ENCODE measurements at regions not wholly inside any gene's neighbourhood (a gene's known extent, or its start where the extent isn't known, plus 50 kb on each side); places are given as distances from the start of the nearest gene placed in this dataset.
A peak's percentile ranks its signal among the peaks of the same experiment; 100 is the strongest.

GRCh38 chr21:27565364-27565763 lies 598.5 kb upstream of the ADAMTS5 start:
- Histone ChIP-seq H3K36me3 (replicated peaks in 1 of 2; ENCODE audit: insufficient read depth in 1 of 2, low read depth in 2 of 2) (no peaks in the 10 kb centered on the region), H3K27me3 (no peaks in the 10 kb centered on the region), H3K4me1 (no peaks in the 10 kb centered on the region), H3K27ac (no peak overlapping the region), H3K9me3 (no peaks in the 10 kb centered on the region), H3K4me3 (no peak overlapping the region)
- 81 to 97% methylated on average over 1 of the region's 1 CpG for WGBS, 2 donors
- TF ChIP-seq CTCF (IDR thresholded peaks at IDR 0.05) (no peak), POLR2A (IDR thresholded peaks at IDR 0.05) (no peak)
- no peak for DNase-seq
- intact Hi-C loops (cut with DNase I), result no loop called here
- ATAC-seq, result no peak

GRCh38 chr21:27564684-27565301 lies 597.9 kb upstream of the ADAMTS5 start:
- Histone ChIP-seq H3K9me3 (no peaks in the 10 kb centered on the region), H3K36me3 (replicated peaks in 1 of 2; ENCODE audit: insufficient read depth in 1 of 2, low read depth in 2 of 2) (no peaks in the 10 kb centered on the region), H3K4me1 (no peaks in the 10 kb centered on the region), H3K27ac (no peak overlapping the region), H3K4me3 (no peak overlapping the region), H3K27me3 (no peaks in the 10 kb centered on the region)
- peak; percentile 60 for ATAC-seq
- DNase-seq, result peak; percentile 42 to 70 (median 60)
- TF ChIP-seq CTCF (IDR thresholded peaks at IDR 0.05), result peak; percentile 51 to 67 (median 61)
- no peak for TF ChIP-seq POLR2A (IDR thresholded peaks at IDR 0.05)
- WGBS, 2 donors, result 30 to 41% methylated on average over 1 of the region's 1 CpG
- intact Hi-C loops (cut with DNase I), result loop anchor here (5.0 kb wide), 1 partner anchor 712 kb away; no protein-coding TSS in a partner anchor

- Histone ChIP-seq H3K4me3 (no peak overlapping the region), H3K9me3 (no peaks in the 10 kb centered on the region), H3K36me3 (replicated peaks in 1 of 2; ENCODE audit: insufficient read depth in 1 of 2, low read depth in 2 of 2) (no peaks in the 10 kb centered on the region), H3K27me3 (no peaks in the 10 kb centered on the region), H3K27ac (no peak overlapping the region), H3K4me1 (no peaks in the 10 kb centered on the region)
- 86 to 92% methylated on average over 6 of the region's 6 CpGs for WGBS, 2 donors
- DNase-seq (no peak), ATAC-seq (no peak)
- intact Hi-C loops (cut with DNase I), result loop anchor here (5.0 kb wide), 1 partner anchor 710 kb away; no protein-coding TSS in a partner anchor
- TF ChIP-seq POLR2A (IDR thresholded peaks at IDR 0.05) (no peak), CTCF (IDR thresholded peaks at IDR 0.05) (no peak)
Observed at GRCh38 chr21:27562303-27562702, 595.4 kb upstream of the ADAMTS5 start.

GRCh38 chr21:27561116-27561515 lies 594.2 kb upstream of the ADAMTS5 start:
- Histone ChIP-seq H3K27ac (no peak overlapping the region), H3K27me3 (no peaks in the 10 kb centered on the region), H3K36me3 (replicated peaks in 1 of 2; ENCODE audit: insufficient read depth in 1 of 2, low read depth in 2 of 2) (no peaks in the 10 kb centered on the region), H3K4me1 (no peaks in the 10 kb centered on the region), H3K4me3 (no peak overlapping the region), H3K9me3 (no peaks in the 10 kb centered on the region)
- DNase-seq (peak in 1 of 4 donors; percentile 5), ATAC-seq (no peak)
- intact Hi-C loops (cut with DNase I), result loop anchor here (5.0 kb wide), 1 partner anchor 709 kb away; no protein-coding TSS in a partner anchor
- 81 to 88% methylated on average over 9 of the region's 9 CpGs for WGBS, 2 donors
- TF ChIP-seq CTCF (IDR thresholded peaks at IDR 0.05), result no peak
- no peak for TF ChIP-seq POLR2A (IDR thresholded peaks at IDR 0.05)

GRCh38 chr21:27557356-27557755 lies 590.5 kb upstream of the ADAMTS5 start:
- no peak overlapping the region for H3K4me3 ChIP-seq
- no peaks in the 10 kb centered on the region for H3K36me3 ChIP-seq (replicated peaks in 1 of 2; ENCODE audit: insufficient read depth in 1 of 2, low read depth in 2 of 2)
- intact Hi-C loops (cut with DNase I), result no loop called here
- H3K27ac ChIP-seq, result no peak overlapping the region
- H3K27me3 ChIP-seq, result no peaks in the 10 kb centered on the region
- WGBS, 2 donors, result 96 to 97% methylated on average over 1 of the region's 1 CpG
- ATAC-seq, result no peak
- no peaks in the 10 kb centered on the region for H3K4me1 ChIP-seq
- no peak for TF ChIP-seq POLR2A (IDR thresholded peaks at IDR 0.05)
- no peak for TF ChIP-seq CTCF (IDR thresholded peaks at IDR 0.05)
- DNase-seq, result no peak
- H3K9me3 ChIP-seq, result peaks cover 0 to 1% (median 0%) of the 10 kb centered on the region in 3 donors
